Kidney epithelial cell (primary cell): ENCODE measurements at regions not wholly inside any gene's neighbourhood (a gene's known extent, or its start where the extent isn't known, plus 50 kb on each side); places are given as distances from the start of the nearest gene placed in this dataset.

Experiments used
- DNase-seq: peaks from one replicate; pipeline ENCODE4 v3.0.0-alpha.2; 2010; ENCODE audit warnings: low read depth
- H3K27me3 ChIP-seq: 2 replicates; pipeline ENCODE4 v1.6.0; 2011; ENCODE audit warnings: low read length; ENCODE audit not compliant: control insufficient read depth, insufficient read depth
- H3K36me3 ChIP-seq: 2 replicates; pipeline ENCODE4 v1.5.1; 2011; ENCODE audit warnings: low read length; ENCODE audit not compliant: control insufficient read depth, insufficient read depth
- H3K4me3 ChIP-seq: 2 replicates; pipeline ENCODE4 v1.5.1; 2011; ENCODE audit warnings: low read depth, mild to moderate bottlenecking, control low read depth, low read length
- TF ChIP-seq, protein P1 (sequence below): IDR thresholded peaks from 2 replicates; pipeline ENCODE4 v1.5.1; 2011; ENCODE audit warnings: mild to moderate bottlenecking, moderate library complexity, low read length, control low read depth, inconsistent platforms; ENCODE audit not compliant: insufficient read depth, poor library complexity, severe bottlenecking

- TF ChIP-seq, protein P1, sequence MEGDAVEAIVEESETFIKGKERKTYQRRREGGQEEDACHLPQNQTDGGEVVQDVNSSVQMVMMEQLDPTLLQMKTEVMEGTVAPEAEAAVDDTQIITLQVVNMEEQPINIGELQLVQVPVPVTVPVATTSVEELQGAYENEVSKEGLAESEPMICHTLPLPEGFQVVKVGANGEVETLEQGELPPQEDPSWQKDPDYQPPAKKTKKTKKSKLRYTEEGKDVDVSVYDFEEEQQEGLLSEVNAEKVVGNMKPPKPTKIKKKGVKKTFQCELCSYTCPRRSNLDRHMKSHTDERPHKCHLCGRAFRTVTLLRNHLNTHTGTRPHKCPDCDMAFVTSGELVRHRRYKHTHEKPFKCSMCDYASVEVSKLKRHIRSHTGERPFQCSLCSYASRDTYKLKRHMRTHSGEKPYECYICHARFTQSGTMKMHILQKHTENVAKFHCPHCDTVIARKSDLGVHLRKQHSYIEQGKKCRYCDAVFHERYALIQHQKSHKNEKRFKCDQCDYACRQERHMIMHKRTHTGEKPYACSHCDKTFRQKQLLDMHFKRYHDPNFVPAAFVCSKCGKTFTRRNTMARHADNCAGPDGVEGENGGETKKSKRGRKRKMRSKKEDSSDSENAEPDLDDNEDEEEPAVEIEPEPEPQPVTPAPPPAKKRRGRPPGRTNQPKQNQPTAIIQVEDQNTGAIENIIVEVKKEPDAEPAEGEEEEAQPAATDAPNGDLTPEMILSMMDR: no peak
- Histone ChIP-seq H3K36me3 (no peaks in the 10 kb centered on the region), H3K27me3 (peaks cover 2% of the 10 kb centered on the region), H3K4me3 (no peak overlapping the region)
- no peak for DNase-seq
Observed at GRCh38 chr19:29395734-29396414, 129.9 kb upstream of the VSTM2B start.

- Histone ChIP-seq H3K36me3 (no peaks in the 10 kb centered on the region), H3K27me3 (peaks cover 5% of the 10 kb centered on the region), H3K4me3 (no peak overlapping the region)
- TF ChIP-seq, protein P1: no peak
- no peak for DNase-seq
Observed at GRCh38 chr19:29396925-29397324, 128.9 kb upstream of the VSTM2B start.

DNA sequence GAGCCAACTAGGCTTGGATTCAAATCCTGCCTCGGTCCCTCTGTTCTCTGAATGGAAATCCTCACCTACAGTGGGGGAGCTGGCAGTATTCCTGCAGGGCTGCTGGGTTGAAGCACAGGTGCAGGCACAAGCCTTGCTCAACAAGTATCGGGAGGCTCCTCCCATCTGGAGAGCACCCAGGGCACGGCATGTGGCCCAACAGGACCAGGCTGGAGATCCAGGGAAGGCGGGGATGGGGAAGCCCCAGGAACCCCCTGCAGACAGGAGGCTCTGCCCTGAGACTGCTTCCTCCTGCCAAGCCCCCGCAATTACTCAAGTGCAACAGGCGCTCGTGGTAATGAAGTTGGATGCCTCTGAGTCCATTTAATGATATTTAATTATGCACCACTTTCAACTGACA is 128.0 kb upstream of the VSTM2B start:
- Histone ChIP-seq H3K36me3 (no peaks in the 10 kb centered on the region), H3K4me3 (no peak overlapping the region), H3K27me3 (peaks cover 5% of the 10 kb centered on the region)
- TF ChIP-seq, protein P1: no peak
- no peak for DNase-seq

DNA sequence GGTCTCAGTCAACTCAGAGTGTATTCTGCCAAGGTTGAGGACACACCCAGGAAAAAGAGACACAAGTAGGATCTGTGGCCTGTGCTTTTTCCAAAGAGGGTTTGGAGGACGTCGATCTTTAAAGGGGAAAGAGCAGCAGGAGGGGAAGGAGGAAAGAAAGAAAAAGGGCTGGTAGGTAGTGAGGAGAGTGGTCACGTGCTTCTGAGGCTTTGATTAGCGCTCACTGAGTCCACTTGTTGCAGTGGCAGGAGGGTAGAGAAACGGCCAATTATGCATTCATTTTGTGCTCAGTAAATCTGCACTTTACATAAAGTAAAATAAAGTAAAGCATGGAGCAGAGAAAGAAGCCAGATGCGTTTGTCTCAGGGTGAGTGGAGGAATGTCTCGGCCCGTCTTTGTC is 126.0 kb upstream of the VSTM2B start:
- no peak overlapping the region for H3K4me3 ChIP-seq
- TF ChIP-seq, protein P1: no peak
- peaks cover 5% of the 10 kb centered on the region for H3K27me3 ChIP-seq
- no peak for DNase-seq
- H3K36me3 ChIP-seq: no peaks in the 10 kb centered on the region

- TF ChIP-seq, protein P1: no peak
- peaks cover 5% of the 10 kb centered on the region for H3K27me3 ChIP-seq
- DNase-seq: no peak
- no peaks in the 10 kb centered on the region for H3K36me3 ChIP-seq
- H3K4me3 ChIP-seq: no peak overlapping the region
Observed at GRCh38 chr19:29400917-29401711, 124.7 kb upstream of the VSTM2B start.
